HG03378 (cell line): ENCODE measurements at regions not wholly inside any gene's neighbourhood (a gene's known extent, or its start where the extent isn't known, plus 50 kb on each side); places are given as distances from the start of the nearest gene placed in this dataset.

Experiments used
- ATAC-seq: cut with Tn5 transposase; IDR thresholded peaks from one replicate; pipeline ENCODE4 v1.9.1; 2021; ENCODE audit warnings: mild to moderate bottlenecking, moderate library complexity; ENCODE audit not compliant: unreplicated experiment

- no peak for ATAC-seq
These were observed 513.4 kb downstream of the TNS1 start for GRCh38 chr2:217489145-217489960.

- no peak for ATAC-seq
These were observed 518.7 kb downstream of the TNS1 start for GRCh38 chr2:217484046-217484445.

- no peak for ATAC-seq
These were observed 520.6 kb downstream of the TNS1 start for GRCh38 chr2:217482056-217482710.

GRCh38 chr2:217481577-217481976 is 521.2 kb downstream of the TNS1 start:
- no peak for ATAC-seq

- ATAC-seq = no peak
These were observed 523.2 kb downstream of the TNS1 start for GRCh38 chr2:217479566-217479965.

- no peak for ATAC-seq
These were observed 523.9 kb downstream of the TNS1 start for GRCh38 chr2:217478831-217479455.

- ATAC-seq = no peak
These were observed 525.2 kb downstream of the TNS1 start for GRCh38 chr2:217477583-217477982.

GRCh38 chr2:217475791-217476190 is 527.0 kb downstream of the TNS1 start:
- ATAC-seq = no peak

GRCh38 chr2:217475101-217475500 is 527.7 kb downstream of the TNS1 start:
- ATAC-seq = no peak

- ATAC-seq = no peak
These were observed 531.5 kb downstream of the TNS1 start for GRCh38 chr2:217471319-217471718.

GRCh38 chr2:217469203-217469810 is 533.5 kb downstream of the TNS1 start:
- no peak for ATAC-seq

- ATAC-seq = no peak
These were observed 534.6 kb downstream of the TNS1 start for GRCh38 chr2:217468042-217468830.

GRCh38 chr2:217467331-217467730 is 535.5 kb downstream of the TNS1 start:
- ATAC-seq = no peak

GRCh38 chr2:217466805-217467204 is 536.0 kb downstream of the TNS1 start:
- no peak for ATAC-seq

- no peak for ATAC-seq
These were observed 536.7 kb downstream of the TNS1 start for GRCh38 chr2:217466104-217466503.

- no peak for ATAC-seq
These were observed 537.7 kb downstream of the TNS1 start for GRCh38 chr2:217465100-217465499.

- no peak for ATAC-seq
These were observed 539.3 kb downstream of the TNS1 start for GRCh38 chr2:217463402-217464075.

- ATAC-seq = no peak
These were observed 540.7 kb downstream of the TNS1 start for GRCh38 chr2:217462121-217462520.

GRCh38 chr2:217461674-217462073 is 541.1 kb downstream of the TNS1 start:
- ATAC-seq = no peak
